C4-2B (cell line): ENCODE measurements at regions not wholly inside any gene's neighbourhood (a gene's known extent, or its start where the extent isn't known, plus 50 kb on each side); places are given as distances from the start of the nearest gene placed in this dataset.
"Not testable (repeated sequence)": the region's sequence is repeated elsewhere in the genome, so short reads cannot be mapped to it uniquely, and the experiment has no call there.

Source experiments
- H3K27ac ChIP-seq: fragments of 450-650 bp; 2 replicates; pipeline ENCODE4 v1.5.1; 2017
- ZFX ChIP-seq: fragments of 450-650 bp; IDR thresholded peaks from 2 replicates; pipeline ENCODE4 v1.6.1; 2017
- TF ChIP-seq, protein P1 (sequence below): fragments of 450-650 bp; conservative IDR thresholded peaks from 2 replicates; pipeline ENCODE4 v1.5.1; 2017; ENCODE audit warnings: mild to moderate bottlenecking

DNA sequence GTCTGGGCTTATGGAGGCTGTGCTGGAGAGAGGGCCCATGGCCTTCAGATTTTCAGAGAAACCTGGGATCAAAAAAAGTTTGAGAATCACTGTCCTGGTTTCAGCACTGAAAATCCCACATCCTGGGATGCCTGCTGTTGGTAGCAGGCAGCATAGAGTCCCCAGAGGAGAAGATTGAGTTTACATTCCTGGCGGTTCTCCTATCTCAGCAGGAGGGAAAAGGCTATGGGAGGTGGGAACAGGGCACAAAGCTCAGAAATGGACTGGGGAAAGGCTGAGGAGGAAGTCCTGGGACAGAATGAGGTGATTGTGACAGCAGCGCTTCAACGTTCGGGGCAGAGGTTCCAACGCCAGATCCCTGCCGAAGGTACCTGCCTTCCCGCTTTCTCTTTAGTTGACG lies 103.4 kb downstream of the ETS2 start:
- TF ChIP-seq ZFX, result no peak
- TF ChIP-seq, protein P1, sequence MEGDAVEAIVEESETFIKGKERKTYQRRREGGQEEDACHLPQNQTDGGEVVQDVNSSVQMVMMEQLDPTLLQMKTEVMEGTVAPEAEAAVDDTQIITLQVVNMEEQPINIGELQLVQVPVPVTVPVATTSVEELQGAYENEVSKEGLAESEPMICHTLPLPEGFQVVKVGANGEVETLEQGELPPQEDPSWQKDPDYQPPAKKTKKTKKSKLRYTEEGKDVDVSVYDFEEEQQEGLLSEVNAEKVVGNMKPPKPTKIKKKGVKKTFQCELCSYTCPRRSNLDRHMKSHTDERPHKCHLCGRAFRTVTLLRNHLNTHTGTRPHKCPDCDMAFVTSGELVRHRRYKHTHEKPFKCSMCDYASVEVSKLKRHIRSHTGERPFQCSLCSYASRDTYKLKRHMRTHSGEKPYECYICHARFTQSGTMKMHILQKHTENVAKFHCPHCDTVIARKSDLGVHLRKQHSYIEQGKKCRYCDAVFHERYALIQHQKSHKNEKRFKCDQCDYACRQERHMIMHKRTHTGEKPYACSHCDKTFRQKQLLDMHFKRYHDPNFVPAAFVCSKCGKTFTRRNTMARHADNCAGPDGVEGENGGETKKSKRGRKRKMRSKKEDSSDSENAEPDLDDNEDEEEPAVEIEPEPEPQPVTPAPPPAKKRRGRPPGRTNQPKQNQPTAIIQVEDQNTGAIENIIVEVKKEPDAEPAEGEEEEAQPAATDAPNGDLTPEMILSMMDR, result no peak
- H3K27ac ChIP-seq, result no peak overlapping the region

DNA sequence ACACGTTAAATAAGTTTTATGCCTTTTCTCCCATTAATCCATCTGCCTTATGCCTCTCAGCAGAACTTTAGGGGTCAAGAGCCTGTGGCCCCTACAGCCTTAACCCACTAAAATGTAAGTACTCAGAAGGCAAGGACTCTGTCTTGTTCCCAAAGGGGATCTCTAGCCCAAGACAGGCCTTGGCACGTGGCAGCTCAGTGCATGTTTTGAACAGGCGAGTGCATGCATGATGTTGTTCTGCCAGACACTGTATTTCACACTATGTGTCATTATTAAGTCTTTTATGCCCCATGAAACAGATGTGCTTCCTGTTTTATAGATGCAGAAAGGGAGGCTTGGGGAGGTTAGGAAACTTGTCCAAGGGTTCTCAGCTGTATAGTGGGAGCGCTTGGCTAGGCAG lies 102.8 kb downstream of the ETS2 start:
- H3K27ac ChIP-seq, result no peak overlapping the region
- TF ChIP-seq, protein P1, result no peak
- TF ChIP-seq ZFX, result no peak

DNA sequence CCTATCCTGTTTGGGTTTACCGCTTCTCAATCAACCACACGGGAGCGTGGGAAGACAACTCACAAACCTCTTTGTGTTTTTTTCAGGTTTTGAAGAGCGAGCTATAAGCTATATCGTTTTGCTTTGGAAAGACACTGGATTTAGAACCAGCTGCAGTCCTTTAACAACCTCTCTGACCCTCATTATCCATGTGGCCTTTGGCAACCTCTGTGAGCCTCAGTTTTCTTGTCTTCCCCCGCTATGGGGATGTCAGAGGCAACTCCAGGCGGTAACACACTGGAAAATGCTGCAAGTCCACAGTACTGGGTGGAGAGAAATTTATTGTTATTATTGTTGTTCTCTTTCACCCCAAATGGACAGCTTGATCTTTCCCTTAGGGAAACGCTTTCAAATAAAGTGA lies 100.0 kb downstream of the ETS2 start:
- TF ChIP-seq, protein P1, result no peak
- no peak for TF ChIP-seq ZFX
- no peak overlapping the region for H3K27ac ChIP-seq

DNA sequence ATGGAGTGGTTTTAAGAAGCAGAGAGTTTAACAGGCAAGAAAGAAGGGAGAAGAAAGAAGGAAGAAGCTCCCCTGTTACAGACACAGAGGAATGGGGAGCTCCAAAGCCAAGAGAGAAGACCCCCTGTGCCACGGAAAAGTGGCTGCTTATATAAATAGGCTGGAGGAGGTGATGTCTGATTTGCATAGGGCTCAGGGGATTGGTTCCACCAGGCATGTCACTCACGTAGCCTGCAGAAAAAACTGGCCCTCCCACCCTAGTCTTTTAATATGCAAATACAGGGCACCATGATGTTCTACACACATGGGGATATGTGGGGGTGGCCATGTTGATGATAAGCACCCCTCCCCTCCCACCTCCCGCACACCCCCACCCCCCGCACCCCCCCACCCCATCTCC lies 99.6 kb downstream of the ETS2 start:
- TF ChIP-seq ZFX, result no peak
- TF ChIP-seq, protein P1, result no peak
- H3K27ac ChIP-seq, result no peak overlapping the region

DNA sequence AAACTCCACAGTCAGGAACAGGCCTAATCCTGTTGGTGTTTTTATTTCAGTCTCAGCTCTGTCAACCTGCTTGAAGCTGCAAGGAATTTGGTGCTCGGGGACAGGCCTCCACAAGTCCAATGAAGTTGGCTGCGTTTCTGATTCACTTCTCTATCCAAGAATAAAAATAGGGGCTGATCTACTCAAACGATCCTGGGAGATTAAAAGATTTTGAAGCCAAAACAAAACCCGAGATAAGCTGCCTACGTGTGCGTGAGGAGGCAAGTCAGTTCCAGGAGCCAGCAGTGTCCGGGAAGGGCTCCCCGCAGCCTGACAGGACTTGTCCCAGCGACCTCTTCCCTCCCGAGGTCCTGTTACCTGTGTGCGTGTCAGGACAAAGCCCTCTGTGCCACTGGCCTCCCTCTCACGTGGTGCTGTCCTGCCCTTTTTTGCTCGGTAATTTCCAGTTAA lies 98.0 kb downstream of the ETS2 start:
- no peak overlapping the region for H3K27ac ChIP-seq
- TF ChIP-seq, protein P1, result no peak
- TF ChIP-seq ZFX, result no peak

DNA sequence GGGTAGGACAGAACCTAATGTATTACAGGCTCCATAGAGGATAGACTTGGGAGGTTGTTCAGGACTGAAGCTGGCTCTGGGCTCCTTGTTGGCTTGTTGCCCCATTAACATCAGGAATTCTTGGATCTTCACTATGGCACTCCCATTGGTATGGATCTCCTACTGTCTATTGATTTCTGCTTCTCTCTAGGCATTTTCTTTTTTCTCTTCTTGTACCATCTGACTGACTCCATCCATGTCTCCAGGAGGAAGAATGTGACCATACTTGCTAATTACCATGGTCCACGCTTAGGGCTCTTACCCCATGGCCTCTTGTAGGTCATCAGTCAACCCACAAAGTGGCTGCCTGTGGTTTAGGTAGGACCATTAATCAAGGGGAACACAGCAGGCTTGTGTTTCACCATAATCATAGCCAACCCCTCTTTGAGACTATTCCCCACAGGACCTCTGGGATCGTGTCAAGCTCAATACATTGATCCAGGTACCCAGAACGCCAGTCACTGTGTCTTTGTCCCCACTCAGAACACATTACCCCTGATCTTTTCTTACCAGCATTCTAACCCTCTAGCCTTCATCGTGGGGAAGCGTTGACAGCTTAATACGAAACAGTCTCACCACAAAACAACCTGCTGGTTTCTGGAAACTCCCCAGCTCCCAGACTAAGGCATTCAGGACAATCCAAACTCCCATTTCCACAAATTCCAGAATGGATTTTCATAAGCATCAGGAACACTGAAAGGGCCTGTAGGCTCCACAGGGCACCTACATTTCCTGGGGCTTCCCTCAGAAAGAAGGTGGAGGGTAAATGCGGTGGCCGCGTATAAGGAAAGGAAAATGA lies 97.1 kb downstream of the ETS2 start:
- no peak overlapping the region for H3K27ac ChIP-seq
- TF ChIP-seq, protein P1, result no peak
- no peak for TF ChIP-seq ZFX

DNA sequence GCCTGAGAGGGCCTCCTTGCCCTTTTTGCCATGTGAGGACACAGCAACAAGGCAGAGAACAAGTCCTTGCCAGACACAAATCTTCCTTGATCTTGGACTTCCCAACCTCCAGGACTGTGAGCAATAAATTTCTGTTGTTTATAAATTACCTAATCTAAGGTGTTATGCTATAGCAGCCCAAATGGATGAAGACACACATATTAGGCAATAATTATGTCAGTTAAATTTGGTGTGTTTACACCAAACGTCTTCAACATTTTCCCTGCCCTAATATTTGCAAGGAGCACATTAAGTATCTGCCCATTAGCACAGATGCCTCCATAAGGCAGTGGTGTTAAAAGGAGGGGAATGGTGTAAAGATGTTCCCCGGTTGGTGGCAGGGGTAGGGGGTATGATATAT lies 94.8 kb downstream of the ETS2 start:
- no peak overlapping the region for H3K27ac ChIP-seq
- TF ChIP-seq, protein P1, result no peak
- TF ChIP-seq ZFX, result no peak

DNA sequence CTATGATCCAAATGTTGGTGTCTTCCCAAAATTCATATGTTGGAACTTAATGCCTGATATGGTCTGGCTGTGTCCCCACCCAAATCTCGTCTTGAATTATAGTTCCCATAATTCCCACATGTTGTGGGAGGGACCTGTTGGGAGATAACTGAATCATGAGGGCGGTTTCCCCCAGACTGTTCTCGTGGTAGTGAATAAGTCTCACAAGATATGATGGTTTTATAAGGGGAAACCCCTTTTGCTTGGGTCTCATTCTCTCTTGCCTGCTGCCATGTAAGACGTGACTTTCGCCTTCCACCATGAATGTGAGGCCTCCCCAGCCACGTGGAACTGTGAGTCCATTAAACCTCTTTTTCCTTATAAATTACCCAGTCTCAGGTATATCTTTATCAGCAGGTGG lies 94.3 kb downstream of the ETS2 start:
- not testable (repeated sequence) for H3K27ac ChIP-seq
